ENCODE measurements at regions not wholly inside any gene's neighbourhood (a gene's known extent, or its start where the extent isn't known, plus 50 kb on each side); places are given as distances from the start of the nearest gene placed in this dataset.

- H4K5ac ChIP-seq (ENCODE audit: insufficient read length, low read depth, low read length) = no peak overlapping the region
- no peaks in the 10 kb centered on the region for H3K23me2 ChIP-seq (ENCODE audit: low read depth, low read length)
- no peak overlapping the region; a peak in 1 of 7 replicates for H3K9ac ChIP-seq (replicated peaks in 1 of 4; ENCODE audit: extremely low read depth in 1 of 4, low read depth in 3 of 4, low read length in 3 of 4)
- no peak overlapping the region for H3K14ac ChIP-seq (ENCODE audit: insufficient read length)
- ChIA-PET POLR2A (ENCODE audit: partially characterized antibody) (no interaction called here), CTCF (ENCODE audit: partially characterized antibody) (no interaction called here)
- H3K27me3 ChIP-seq (replicated peaks in 1 of 4; ENCODE audit: control insufficient read depth in 3 of 4, extremely low read depth in 1 of 4, insufficient read depth in 3 of 4, low read length in 3 of 4) = no peaks in the 10 kb centered on the region
- H4K20me1 ChIP-seq (replicated peaks in 1 of 2; ENCODE audit: control insufficient read depth in 1 of 2, insufficient read depth in 2 of 2, low read length in 2 of 2) = no peaks in the 10 kb centered on the region
- H4K91ac ChIP-seq (replicated peaks; ENCODE audit: insufficient read length, low read length) = no peak overlapping the region
- H3K23ac ChIP-seq (ENCODE audit: insufficient read length) = no peak overlapping the region
- WGBS, 2 experiments (ENCODE audit: extremely low coverage in 1 of 2, insufficient coverage in 1 of 2, insufficient read length in 1 of 2, insufficient replicate concordance in 2 of 2, low coverage in 1 of 2, low lambda C conversion rate in 2 of 2, missing lambda C conversion rate in 1 of 2) = 88% methylated on average over 5 of the region's 5 CpGs; no CpG with 5 or more reads in 1 of the 2 experiments
- H3K4ac ChIP-seq (replicated peaks; ENCODE audit: insufficient read length, low read depth, low read length) = no peak overlapping the region
- no peaks in the 10 kb centered on the region for H3K4me1 ChIP-seq (replicated peaks in 1 of 4; ENCODE audit: control insufficient read depth in 3 of 4, insufficient read depth in 4 of 4, low read length in 3 of 4)
- no peak overlapping the region for H2BK15ac ChIP-seq (ENCODE audit: low read length)
- H3K79me1 ChIP-seq (ENCODE audit: low read depth, low read length) = no peaks in the 10 kb centered on the region
- H2BK5ac ChIP-seq (ENCODE audit: low read depth, low read length) = no peak overlapping the region
- no peaks in the 10 kb centered on the region for H3K79me2 ChIP-seq (ENCODE audit: control insufficient read depth in 1 of 2, insufficient read depth in 2 of 2, low read length in 2 of 2)
- H3K56ac ChIP-seq (replicated peaks; ENCODE audit: insufficient read length, low read depth, low read length) = no peak overlapping the region
- no peak overlapping the region for H2BK120ac ChIP-seq (replicated peaks; ENCODE audit: low read depth, low read length)
- no peak overlapping the region for H3K27ac ChIP-seq (ENCODE audit: low read depth, low read length)
- no peaks in the 10 kb centered on the region for H3K36me3 ChIP-seq (ENCODE audit: control insufficient read depth in 2 of 4, insufficient read depth in 4 of 4, low read length in 3 of 4)
- no peak overlapping the region for H2AK5ac ChIP-seq (ENCODE audit: low read depth, low read length)
- DNase-seq (ENCODE audit: low read depth in 1 of 2, low spot score in 2 of 2) (no peak), FAIRE-seq (no peak)
- no peak overlapping the region for H2AFZ ChIP-seq (ENCODE audit: low read length)
- no peak overlapping the region for H4K8ac ChIP-seq (ENCODE audit: extremely low read depth, insufficient read depth, low read length)
- H2BK20ac ChIP-seq (ENCODE audit: low read length) = no peak overlapping the region
- no peak overlapping the region for H2BK12ac ChIP-seq (ENCODE audit: low read depth, low read length)
- H3K4me3 ChIP-seq (ENCODE audit: extremely low read depth in 1 of 4, insufficient read depth in 2 of 4, low read depth in 3 of 4, low read length in 4 of 4) = no peak overlapping the region
- no peak overlapping the region for H3K18ac ChIP-seq (ENCODE audit: extremely low read depth, low read length)
- H3K4me2 ChIP-seq (ENCODE audit: insufficient read depth in 1 of 2, low read depth in 2 of 2, low read length in 2 of 2) = no peak overlapping the region
- H3K9me3 ChIP-seq (ENCODE audit: insufficient read depth in 2 of 2, low read depth in 1 of 2, low read length in 1 of 2) = no peaks in the 10 kb centered on the region
- TF ChIP-seq SUZ12 (IDR thresholded peaks at IDR 0.05; ENCODE audit: low read length) = no peak
- TF ChIP-seq HDAC2 (IDR thresholded peaks at IDR 0.05; ENCODE audit: borderline replicate concordance in 1 of 2, low read depth in 2 of 2, low read length in 2 of 2) = no peak
- TF ChIP-seq RBBP5 (IDR thresholded peaks at IDR 0.05; ENCODE audit: borderline replicate concordance, low read depth, low read length) = no peak
- TF ChIP-seq ATF2 (IDR thresholded peaks at IDR 0.05; ENCODE audit: low read length) = no peak
- no peak for TF ChIP-seq POLR2AphosphoS5 (IDR thresholded peaks at IDR 0.05; ENCODE audit: low read depth, low read length)
- TF ChIP-seq ZNF274 (IDR thresholded peaks at IDR 0.05; ENCODE audit: borderline replicate concordance, extremely low read depth, low read length) = no peak
- no peak for TF ChIP-seq CREB1 (IDR thresholded peaks at IDR 0.05)
- no peak for TF ChIP-seq JUND (IDR thresholded peaks at IDR 0.05; ENCODE audit: low read length)
- TF ChIP-seq MAX (IDR thresholded peaks at IDR 0.05) = no peak
- TF ChIP-seq SP1 (IDR thresholded peaks at IDR 0.05; ENCODE audit: low read depth, low read length) = no peak
- no peak for TF ChIP-seq SIX5 (IDR thresholded peaks at IDR 0.05; ENCODE audit: low read depth, low read length)
- no peak for TF ChIP-seq GABPA (IDR thresholded peaks at IDR 0.05; ENCODE audit: borderline replicate concordance, insufficient read depth, low read length)
- TF ChIP-seq EZH2 (IDR thresholded peaks at IDR 0.05; ENCODE audit: low read depth, low read length, severe bottlenecking) = no peak
- no peak for TF ChIP-seq YY1 (IDR thresholded peaks at IDR 0.05; ENCODE audit: low read depth, low read length)
Measured at GRCh38 chr18:67672716-67673115, 156.2 kb upstream of the DSEL start.
